ENCODE measurements at regions not wholly inside any gene's neighbourhood (a gene's known extent, or its start where the extent isn't known, plus 50 kb on each side); places are given as distances from the start of the nearest gene placed in this dataset.

- TF ChIP-seq HNRNPH1 (optimal IDR thresholded peaks at IDR 0.05; ENCODE audit: low read depth, low read length) (no peak), KLF6 (CRISPR knock-in tag; IDR thresholded peaks at IDR 0.05; ENCODE audit: borderline replicate concordance) (peak; percentile 51; the same call in 1 of the 2 replicates), FIP1L1 (IDR thresholded peaks at IDR 0.05; ENCODE audit: low read depth, low read length, poor library complexity, severe bottlenecking) (no peak), ZNF583 (CRISPR knock-in tag; IDR thresholded peaks at IDR 0.05) (peak; percentile 82), NR3C1 (CRISPR knock-in tag; IDR thresholded peaks at IDR 0.05) (no peak), MCM3 (IDR thresholded peaks at IDR 0.05) (no peak), CREB3 (tag; conservative IDR thresholded peaks at IDR 0.05; ENCODE audit: low read depth) (0 out of 2 replicates have a peak, but pooled peaks have one; percentile 26), HLTF (IDR thresholded peaks at IDR 0.05) (no peak), MEF2D (tag; conservative IDR thresholded peaks at IDR 0.05; ENCODE audit: low read depth) (0 out of 2 replicates have a peak, but pooled peaks have one; percentile 27), ATF4 (CRISPR knock-in tag; IDR thresholded peaks at IDR 0.05) (no peak), GTF2A2 (tag; IDR thresholded peaks at IDR 0.05) (peak; percentile 81), HNRNPK (IDR thresholded peaks at IDR 0.05; ENCODE audit: low read depth, low read length, poor library complexity, severe bottlenecking) (no peak), ZNF57 (CRISPR knock-in tag; IDR thresholded peaks at IDR 0.05) (no peak), PTTG1 (tag; IDR thresholded peaks at IDR 0.05; ENCODE audit: low read depth) (peak; percentile 27; the same call in 1 of the 2 replicates), ZNF766 (CRISPR knock-in tag; conservative IDR thresholded peaks at IDR 0.05) (0 out of 2 replicates have a peak, but pooled peaks have one; percentile 32), ZNF239 (CRISPR knock-in tag; IDR thresholded peaks at IDR 0.05) (peak; percentile 25; the same call in 1 of the 2 replicates), ZC3H4 (CRISPR knock-in tag; IDR thresholded peaks at IDR 0.05; ENCODE audit: borderline replicate concordance) (no peak), DMBX1 (CRISPR knock-in tag; IDR thresholded peaks at IDR 0.05; ENCODE audit: borderline replicate concordance) (peak; percentile 59; the same call in 1 of the 2 replicates), HDAC8 (tag; IDR thresholded peaks at IDR 0.05) (peak; percentile 89), ZNF589 (CRISPR knock-in tag; IDR thresholded peaks at IDR 0.05; ENCODE audit: low read depth) (peak; percentile 75; the same call in 1 of the 2 replicates), NONO (IDR thresholded peaks at IDR 0.05; ENCODE audit: low read depth in 2 of 2, low read length in 1 of 2) (no peak)
- TF ChIP-seq, protein P1, sequence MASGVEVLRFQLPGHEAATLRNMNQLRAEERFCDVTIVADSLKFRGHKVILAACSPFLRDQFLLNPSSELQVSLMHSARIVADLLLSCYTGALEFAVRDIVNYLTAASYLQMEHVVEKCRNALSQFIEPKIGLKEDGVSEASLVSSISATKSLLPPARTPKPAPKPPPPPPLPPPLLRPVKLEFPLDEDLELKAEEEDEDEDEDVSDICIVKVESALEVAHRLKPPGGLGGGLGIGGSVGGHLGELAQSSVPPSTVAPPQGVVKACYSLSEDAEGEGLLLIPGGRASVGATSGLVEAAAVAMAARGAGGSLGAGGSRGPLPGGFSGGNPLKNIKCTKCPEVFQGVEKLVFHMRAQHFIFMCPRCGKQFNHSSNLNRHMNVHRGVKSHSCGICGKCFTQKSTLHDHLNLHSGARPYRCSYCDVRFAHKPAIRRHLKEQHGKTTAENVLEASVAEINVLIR (CRISPR knock-in tag; IDR thresholded peaks at IDR 0.05): no peak
- TF ChIP-seq, protein P2, sequence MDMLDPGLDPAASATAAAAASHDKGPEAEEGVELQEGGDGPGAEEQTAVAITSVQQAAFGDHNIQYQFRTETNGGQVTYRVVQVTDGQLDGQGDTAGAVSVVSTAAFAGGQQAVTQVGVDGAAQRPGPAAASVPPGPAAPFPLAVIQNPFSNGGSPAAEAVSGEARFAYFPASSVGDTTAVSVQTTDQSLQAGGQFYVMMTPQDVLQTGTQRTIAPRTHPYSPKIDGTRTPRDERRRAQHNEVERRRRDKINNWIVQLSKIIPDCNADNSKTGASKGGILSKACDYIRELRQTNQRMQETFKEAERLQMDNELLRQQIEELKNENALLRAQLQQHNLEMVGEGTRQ (CRISPR knock-in tag; IDR thresholded peaks at IDR 0.05): peak; percentile 56
- TF ChIP-seq, protein P3, sequence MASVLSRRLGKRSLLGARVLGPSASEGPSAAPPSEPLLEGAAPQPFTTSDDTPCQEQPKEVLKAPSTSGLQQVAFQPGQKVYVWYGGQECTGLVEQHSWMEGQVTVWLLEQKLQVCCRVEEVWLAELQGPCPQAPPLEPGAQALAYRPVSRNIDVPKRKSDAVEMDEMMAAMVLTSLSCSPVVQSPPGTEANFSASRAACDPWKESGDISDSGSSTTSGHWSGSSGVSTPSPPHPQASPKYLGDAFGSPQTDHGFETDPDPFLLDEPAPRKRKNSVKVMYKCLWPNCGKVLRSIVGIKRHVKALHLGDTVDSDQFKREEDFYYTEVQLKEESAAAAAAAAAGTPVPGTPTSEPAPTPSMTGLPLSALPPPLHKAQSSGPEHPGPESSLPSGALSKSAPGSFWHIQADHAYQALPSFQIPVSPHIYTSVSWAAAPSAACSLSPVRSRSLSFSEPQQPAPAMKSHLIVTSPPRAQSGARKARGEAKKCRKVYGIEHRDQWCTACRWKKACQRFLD (CRISPR knock-in tag; IDR thresholded peaks at IDR 0.05): peak; percentile 91
Measured at GRCh38 chr12:108454539-108455139, 60.4 kb upstream of the FICD start (continued).

Data from K562 (cell line).